Uterus (tissue), 2 donors: ENCODE measurements at regions not wholly inside any gene's neighbourhood (a gene's known extent, or its start where the extent isn't known, plus 50 kb on each side); places are given as distances from the start of the nearest gene placed in this dataset.

ENCODE experiments used
- CTCF ChIP-seq, 4 experiments: fragments of 200-600 bp in 2 of 4; fragments of 450-650 bp in 2 of 4; sonication (generic) in 2 of 4; IDR thresholded peaks; one replicate each; pipeline ENCODE4 v1.5.1; 2016 to 2019; ENCODE audit warnings: antibody characterized with exemption in 4 of 4, mild to moderate bottlenecking in 2 of 4, moderate library complexity in 1 of 4
- POLR2A ChIP-seq, 2 donors: fragments of 450-650 bp; IDR thresholded peaks; one replicate each; pipeline ENCODE4 v1.6.1; 2016; ENCODE audit warnings: antibody characterized with exemption in 2 of 2, mild to moderate bottlenecking in 1 of 2, moderate library complexity in 1 of 2

GRCh38 chr4:165784672-165785071, 88.4 kb upstream of the TLL1 start:
- TF ChIP-seq POLR2A (IDR thresholded peaks at IDR 0.05) (no peak), CTCF (IDR thresholded peaks at IDR 0.05) (no peak)
